A673 (cell line): ENCODE measurements at regions not wholly inside any gene's neighbourhood (a gene's known extent, or its start where the extent isn't known, plus 50 kb on each side); places are given as distances from the start of the nearest gene placed in this dataset.

Experiments used
- EZH2 ChIP-seq: fragments of 200-600 bp; sonication (generic); IDR thresholded peaks from 2 replicates; pipeline ENCODE4 v1.6.1; 2017; ENCODE audit warnings: borderline replicate concordance, low read depth, mild to moderate bottlenecking, mixed read lengths, antibody characterized with exemption, low read length; ENCODE audit not compliant: poor library complexity, severe bottlenecking
- TF ChIP-seq, protein P1 (sequence below): fragments of 300-800, 200-600 bp; sonication (generic); conservative IDR thresholded peaks from 2 replicates; pipeline ENCODE4 v1.5.1; 2017; ENCODE audit warnings: low read depth, mild to moderate bottlenecking, antibody characterized with exemption, low read length, moderate library complexity, mixed read lengths

DNA sequence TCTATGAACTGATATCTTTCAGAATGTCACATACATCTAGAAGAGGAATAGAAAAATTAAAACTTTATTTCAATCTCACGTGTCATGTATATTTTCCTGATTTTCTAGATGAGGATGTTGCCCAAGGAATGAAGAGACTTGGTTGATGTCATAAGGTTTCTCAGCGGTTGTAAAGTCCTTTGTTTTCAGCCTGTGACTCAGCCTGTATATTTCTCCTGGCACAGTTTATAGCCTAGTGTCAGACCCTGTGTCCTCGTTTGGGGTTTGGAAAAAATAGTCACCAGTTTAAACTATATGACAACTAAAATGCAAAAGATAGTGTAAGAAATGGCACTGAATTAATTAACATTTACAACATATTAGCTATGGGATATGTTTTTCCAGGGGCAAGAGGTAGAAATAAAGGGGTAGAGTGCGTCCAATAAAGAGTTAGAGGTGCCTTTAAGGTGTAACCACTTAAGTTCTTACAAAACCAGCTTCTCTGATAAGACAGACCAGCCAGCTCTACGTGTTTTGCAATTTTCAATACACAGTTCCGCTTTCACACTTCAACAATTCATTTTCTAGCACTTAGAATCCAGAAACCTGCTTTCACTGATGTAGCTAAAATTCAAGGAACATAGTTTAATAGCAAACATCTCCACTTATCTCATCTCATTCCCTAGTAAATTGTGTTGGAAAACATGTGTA, 1432.6 kb upstream of the TENM4 start:
- no peak for TF ChIP-seq EZH2
- TF ChIP-seq, protein P1, sequence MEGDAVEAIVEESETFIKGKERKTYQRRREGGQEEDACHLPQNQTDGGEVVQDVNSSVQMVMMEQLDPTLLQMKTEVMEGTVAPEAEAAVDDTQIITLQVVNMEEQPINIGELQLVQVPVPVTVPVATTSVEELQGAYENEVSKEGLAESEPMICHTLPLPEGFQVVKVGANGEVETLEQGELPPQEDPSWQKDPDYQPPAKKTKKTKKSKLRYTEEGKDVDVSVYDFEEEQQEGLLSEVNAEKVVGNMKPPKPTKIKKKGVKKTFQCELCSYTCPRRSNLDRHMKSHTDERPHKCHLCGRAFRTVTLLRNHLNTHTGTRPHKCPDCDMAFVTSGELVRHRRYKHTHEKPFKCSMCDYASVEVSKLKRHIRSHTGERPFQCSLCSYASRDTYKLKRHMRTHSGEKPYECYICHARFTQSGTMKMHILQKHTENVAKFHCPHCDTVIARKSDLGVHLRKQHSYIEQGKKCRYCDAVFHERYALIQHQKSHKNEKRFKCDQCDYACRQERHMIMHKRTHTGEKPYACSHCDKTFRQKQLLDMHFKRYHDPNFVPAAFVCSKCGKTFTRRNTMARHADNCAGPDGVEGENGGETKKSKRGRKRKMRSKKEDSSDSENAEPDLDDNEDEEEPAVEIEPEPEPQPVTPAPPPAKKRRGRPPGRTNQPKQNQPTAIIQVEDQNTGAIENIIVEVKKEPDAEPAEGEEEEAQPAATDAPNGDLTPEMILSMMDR, result no peak
